ENCODE measurements at regions not wholly inside any gene's neighbourhood (a gene's known extent, or its start where the extent isn't known, plus 50 kb on each side); places are given as distances from the start of the nearest gene placed in this dataset.

DNA sequence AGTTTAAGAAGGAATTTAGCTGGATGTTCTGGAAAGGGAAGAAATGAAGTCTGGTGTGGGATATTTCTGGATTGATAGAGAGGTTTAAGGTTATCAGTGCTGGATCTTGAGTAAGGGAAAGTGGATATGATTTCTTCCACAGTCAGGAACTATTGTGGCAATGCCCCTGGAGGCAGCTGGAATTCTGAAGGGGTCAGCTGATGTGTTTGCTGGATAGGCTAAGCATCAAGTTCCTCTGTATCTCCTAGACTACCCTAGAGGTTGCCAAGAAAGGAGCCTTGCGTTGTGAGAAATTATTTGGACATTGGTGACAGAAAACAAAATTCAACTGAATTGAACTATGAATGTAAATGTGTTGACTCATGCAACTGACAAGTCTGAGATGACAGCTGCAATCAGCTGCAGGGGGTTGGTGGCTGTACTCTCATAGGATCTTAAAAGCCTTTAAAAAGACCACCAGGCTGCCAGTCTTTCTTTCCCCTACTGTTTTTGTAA is 244.4 kb downstream of the ATXN7L3B start:
- intact Hi-C loops (cut with micrococcal nuclease; ENCODE audit: unreplicated experiment) = no loop called here
- H3K9me3 Mint-ChIP-seq (ENCODE audit: low read depth, unreplicated experiment) = no peaks in the 10 kb centered on the region
- H3K36me3 Mint-ChIP-seq (ENCODE audit: insufficient read depth, unreplicated experiment) = peaks cover 3% of the 10 kb centered on the region
- no TSS peak for BruUV-seq (replicated peaks)
- H3K27ac Mint-ChIP-seq (ENCODE audit: unreplicated experiment) = peak overlapping the region; percentile 21
- TF ChIP-seq, protein P1, sequence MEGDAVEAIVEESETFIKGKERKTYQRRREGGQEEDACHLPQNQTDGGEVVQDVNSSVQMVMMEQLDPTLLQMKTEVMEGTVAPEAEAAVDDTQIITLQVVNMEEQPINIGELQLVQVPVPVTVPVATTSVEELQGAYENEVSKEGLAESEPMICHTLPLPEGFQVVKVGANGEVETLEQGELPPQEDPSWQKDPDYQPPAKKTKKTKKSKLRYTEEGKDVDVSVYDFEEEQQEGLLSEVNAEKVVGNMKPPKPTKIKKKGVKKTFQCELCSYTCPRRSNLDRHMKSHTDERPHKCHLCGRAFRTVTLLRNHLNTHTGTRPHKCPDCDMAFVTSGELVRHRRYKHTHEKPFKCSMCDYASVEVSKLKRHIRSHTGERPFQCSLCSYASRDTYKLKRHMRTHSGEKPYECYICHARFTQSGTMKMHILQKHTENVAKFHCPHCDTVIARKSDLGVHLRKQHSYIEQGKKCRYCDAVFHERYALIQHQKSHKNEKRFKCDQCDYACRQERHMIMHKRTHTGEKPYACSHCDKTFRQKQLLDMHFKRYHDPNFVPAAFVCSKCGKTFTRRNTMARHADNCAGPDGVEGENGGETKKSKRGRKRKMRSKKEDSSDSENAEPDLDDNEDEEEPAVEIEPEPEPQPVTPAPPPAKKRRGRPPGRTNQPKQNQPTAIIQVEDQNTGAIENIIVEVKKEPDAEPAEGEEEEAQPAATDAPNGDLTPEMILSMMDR (IDR thresholded peaks at IDR 0.05; ENCODE audit: unreplicated experiment) = no peak
- H3K4me3 Mint-ChIP-seq (ENCODE audit: low read depth, unreplicated experiment) = no peak overlapping the region
- no peak for DNase-seq
- CTCF ChIA-PET = interaction anchor here (1.1 kb wide), 1 partner anchor 10 kb away, joined by 4 read pairs; no protein-coding TSS in a partner anchor
- no peaks in the 10 kb centered on the region for H3K27me3 Mint-ChIP-seq (ENCODE audit: unreplicated experiment)
- H3K4me1 Mint-ChIP-seq (ENCODE audit: low read depth, unreplicated experiment) = peaks cover 27% of the 10 kb centered on the region

DNA sequence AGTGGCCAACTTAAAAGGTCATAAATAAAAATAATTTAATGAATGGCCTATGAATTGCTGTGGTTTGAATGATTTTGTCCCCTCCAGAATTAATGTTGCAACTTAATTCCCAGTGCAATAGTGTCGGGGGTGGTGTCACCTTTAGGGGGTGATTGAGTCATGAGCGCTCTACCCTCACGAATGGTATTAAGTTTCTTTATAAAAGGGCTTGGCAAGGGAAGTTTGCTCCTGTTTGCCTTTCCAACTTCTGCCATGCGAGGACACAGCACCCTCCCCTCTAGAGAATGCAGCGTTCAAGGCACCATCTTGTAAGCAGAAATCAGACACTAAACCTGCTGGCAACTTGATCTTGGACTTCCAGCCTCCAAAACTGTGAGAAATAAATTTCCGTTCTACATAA is 253.3 kb downstream of the ATXN7L3B start:
- Mint-ChIP-seq H3K27ac (ENCODE audit: unreplicated experiment) (no peak overlapping the region), H3K27me3 (ENCODE audit: unreplicated experiment) (no peaks in the 10 kb centered on the region), H3K9me3 (ENCODE audit: low read depth, unreplicated experiment) (no peaks in the 10 kb centered on the region), H3K4me1 (ENCODE audit: low read depth, unreplicated experiment) (peaks cover 30% of the 10 kb centered on the region), H3K36me3 (ENCODE audit: insufficient read depth, unreplicated experiment) (no peaks in the 10 kb centered on the region), H3K4me3 (ENCODE audit: low read depth, unreplicated experiment) (no peak overlapping the region)
- DNase-seq = no peak
- no TSS peak for BruUV-seq (replicated peaks)
- TF ChIP-seq, protein P1 (IDR thresholded peaks at IDR 0.05; ENCODE audit: unreplicated experiment) = no peak
- intact Hi-C loops (cut with micrococcal nuclease; ENCODE audit: unreplicated experiment) = no loop called here
- CTCF ChIA-PET = no interaction called here

GRCh38 chr12:74791365-74791764 is 253.7 kb downstream of the ATXN7L3B start:
- no peak for DNase-seq
- intact Hi-C loops (cut with micrococcal nuclease; ENCODE audit: unreplicated experiment) = no loop called here
- no TSS peak for BruUV-seq (replicated peaks)
- CTCF ChIA-PET = no interaction called here
- no peak overlapping the region for H3K4me3 Mint-ChIP-seq (ENCODE audit: low read depth, unreplicated experiment)
- peaks cover 30% of the 10 kb centered on the region for H3K4me1 Mint-ChIP-seq (ENCODE audit: low read depth, unreplicated experiment)
- no peaks in the 10 kb centered on the region for H3K36me3 Mint-ChIP-seq (ENCODE audit: insufficient read depth, unreplicated experiment)
- H3K27me3 Mint-ChIP-seq (ENCODE audit: unreplicated experiment) = no peaks in the 10 kb centered on the region
- H3K9me3 Mint-ChIP-seq (ENCODE audit: low read depth, unreplicated experiment) = peaks cover under 1% of the 10 kb centered on the region
- TF ChIP-seq, protein P1 (IDR thresholded peaks at IDR 0.05; ENCODE audit: unreplicated experiment) = no peak
- no peak overlapping the region for H3K27ac Mint-ChIP-seq (ENCODE audit: unreplicated experiment)

DNA sequence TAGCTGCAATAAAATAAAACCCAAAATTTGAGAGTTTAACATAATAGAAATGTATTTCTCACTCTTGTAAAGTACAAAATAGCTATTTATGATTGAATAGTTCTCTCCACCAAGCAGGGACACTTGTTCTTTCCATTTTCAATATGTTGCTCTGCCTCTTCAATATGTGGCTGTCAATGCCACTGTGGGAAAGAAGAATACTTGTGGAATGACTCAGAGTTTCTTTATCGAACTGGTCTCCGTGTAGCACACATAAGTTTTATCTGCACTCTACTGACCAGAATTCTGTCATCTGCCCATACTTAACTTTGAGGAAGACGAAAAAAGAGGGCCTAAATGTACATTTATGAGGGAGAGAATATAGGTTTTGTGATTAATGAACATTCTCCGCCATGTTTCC is 256.9 kb downstream of the ATXN7L3B start:
- H3K4me1 Mint-ChIP-seq (ENCODE audit: low read depth, unreplicated experiment) = peaks cover 30% of the 10 kb centered on the region
- no peaks in the 10 kb centered on the region for H3K27me3 Mint-ChIP-seq (ENCODE audit: unreplicated experiment)
- H3K4me3 Mint-ChIP-seq (ENCODE audit: low read depth, unreplicated experiment) = no peak overlapping the region
- intact Hi-C loops (cut with micrococcal nuclease; ENCODE audit: unreplicated experiment) = loop anchor here (2.0 kb wide), 1 partner anchor 106 kb away; no protein-coding TSS in a partner anchor
- DNase-seq = peak; percentile 23
- H3K36me3 Mint-ChIP-seq (ENCODE audit: insufficient read depth, unreplicated experiment) = no peaks in the 10 kb centered on the region
- CTCF ChIA-PET = interaction anchor here (0.8 to 1.5 kb wide), 2 partner anchors 15 to 96 kb away, joined by 3 to 5 read pairs; no protein-coding TSS in a partner anchor
- H3K27ac Mint-ChIP-seq (ENCODE audit: unreplicated experiment) = peak overlapping the region; percentile 14
- H3K9me3 Mint-ChIP-seq (ENCODE audit: low read depth, unreplicated experiment) = peaks cover 5% of the 10 kb centered on the region
- BruUV-seq (replicated peaks) = no TSS peak
- TF ChIP-seq, protein P1 (IDR thresholded peaks at IDR 0.05; ENCODE audit: unreplicated experiment) = no peak

Measured in Calu3 (cell line).